Nephron progenitor cell (in vitro differentiated cells): ENCODE measurements at regions not wholly inside any gene's neighbourhood (a gene's known extent, or its start where the extent isn't known, plus 50 kb on each side); places are given as distances from the start of the nearest gene placed in this dataset.

Experiments
- DNase-seq: peaks from one replicate; pipeline ENCODE4 v3.0.0; 2021
- H3K27ac Mint-ChIP-seq: 2 replicates; pipeline ENCODE4 v1.8.0; 2021; ENCODE audit warnings: mild to moderate bottlenecking, moderate library complexity, mixed read lengths
- H3K27me3 Mint-ChIP-seq: 2 replicates; pipeline ENCODE4 v1.8.0; 2021; ENCODE audit warnings: mild to moderate bottlenecking, low read depth, mixed read lengths; ENCODE audit not compliant: poor library complexity
- H3K36me3 Mint-ChIP-seq: 2 replicates; pipeline ENCODE4 v1.8.0; 2021; ENCODE audit warnings: low read depth, mixed read lengths
- H3K4me1 Mint-ChIP-seq: 2 replicates; pipeline ENCODE4 v1.8.0; 2021; ENCODE audit warnings: mixed read lengths
- H3K4me3 Mint-ChIP-seq: 2 replicates; pipeline ENCODE4 v1.8.0; 2021; ENCODE audit warnings: mild to moderate bottlenecking, moderate library complexity, mixed read lengths
- H3K9me3 Mint-ChIP-seq: 2 replicates; pipeline ENCODE4 v1.8.0; 2021; ENCODE audit warnings: mild to moderate bottlenecking, moderate library complexity, mixed read lengths
- TF ChIP-seq, protein P1 (sequence below): fragments of 200-600 bp; sonication (generic); IDR thresholded peaks from 2 replicates; pipeline ENCODE4 v1.5.0; 2021; ENCODE audit warnings: antibody characterized with exemption

DNA sequence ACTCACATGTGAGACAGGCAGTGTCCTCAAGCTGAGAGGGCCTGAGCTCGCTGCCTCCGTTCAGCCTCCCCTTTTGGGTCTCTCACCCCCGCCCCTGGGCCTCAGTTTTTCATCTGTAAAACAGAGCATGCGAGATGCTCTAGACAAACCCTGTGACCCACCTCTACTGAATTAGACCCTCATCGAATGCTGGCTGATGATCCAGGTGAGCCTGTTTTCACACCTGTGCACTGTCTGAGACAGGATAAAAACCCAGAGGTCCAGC is 102.1 kb downstream of the PDGFA start:
- no peak overlapping the region for H3K4me3 Mint-ChIP-seq
- peaks cover 20% of the 10 kb centered on the region for H3K9me3 Mint-ChIP-seq
- H3K27me3 Mint-ChIP-seq, result peaks cover 7% of the 10 kb centered on the region
- DNase-seq, result no peak
- TF ChIP-seq, protein P1, sequence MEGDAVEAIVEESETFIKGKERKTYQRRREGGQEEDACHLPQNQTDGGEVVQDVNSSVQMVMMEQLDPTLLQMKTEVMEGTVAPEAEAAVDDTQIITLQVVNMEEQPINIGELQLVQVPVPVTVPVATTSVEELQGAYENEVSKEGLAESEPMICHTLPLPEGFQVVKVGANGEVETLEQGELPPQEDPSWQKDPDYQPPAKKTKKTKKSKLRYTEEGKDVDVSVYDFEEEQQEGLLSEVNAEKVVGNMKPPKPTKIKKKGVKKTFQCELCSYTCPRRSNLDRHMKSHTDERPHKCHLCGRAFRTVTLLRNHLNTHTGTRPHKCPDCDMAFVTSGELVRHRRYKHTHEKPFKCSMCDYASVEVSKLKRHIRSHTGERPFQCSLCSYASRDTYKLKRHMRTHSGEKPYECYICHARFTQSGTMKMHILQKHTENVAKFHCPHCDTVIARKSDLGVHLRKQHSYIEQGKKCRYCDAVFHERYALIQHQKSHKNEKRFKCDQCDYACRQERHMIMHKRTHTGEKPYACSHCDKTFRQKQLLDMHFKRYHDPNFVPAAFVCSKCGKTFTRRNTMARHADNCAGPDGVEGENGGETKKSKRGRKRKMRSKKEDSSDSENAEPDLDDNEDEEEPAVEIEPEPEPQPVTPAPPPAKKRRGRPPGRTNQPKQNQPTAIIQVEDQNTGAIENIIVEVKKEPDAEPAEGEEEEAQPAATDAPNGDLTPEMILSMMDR, result no peak
- peaks cover 8% of the 10 kb centered on the region for H3K4me1 Mint-ChIP-seq
- peaks cover 7% of the 10 kb centered on the region for H3K36me3 Mint-ChIP-seq
- H3K27ac Mint-ChIP-seq, result no peak overlapping the region

DNA sequence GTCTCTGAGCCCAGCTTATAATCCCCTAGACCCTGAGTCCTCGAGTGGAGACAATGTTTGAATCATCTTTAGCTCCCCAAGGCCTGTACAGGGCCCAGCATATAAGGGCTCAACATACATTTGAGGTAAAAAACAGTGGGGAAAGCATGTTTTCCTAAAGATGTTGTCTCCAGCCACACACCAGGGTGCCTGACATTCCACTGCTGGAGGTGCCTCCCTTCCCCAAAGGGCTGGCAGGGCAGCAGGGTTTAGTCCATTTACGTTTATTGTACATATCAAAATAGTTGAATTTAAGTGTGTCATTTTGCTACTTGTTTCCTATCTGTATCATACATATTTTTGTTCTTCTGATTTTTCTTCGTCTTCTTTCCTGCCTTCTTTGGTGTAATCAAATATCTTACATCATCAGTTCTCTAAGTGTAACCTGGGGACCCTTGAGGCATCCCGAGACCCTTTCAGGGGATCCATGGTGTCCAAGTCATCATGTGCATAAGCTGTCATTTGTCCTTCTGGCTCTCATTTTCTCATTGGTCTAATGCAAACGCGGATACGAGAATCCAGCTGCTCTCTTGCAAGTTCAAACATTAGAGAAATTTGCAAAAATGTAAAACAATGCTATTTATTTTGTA is 101.6 kb downstream of the PDGFA start:
- Mint-ChIP-seq H3K27me3 (peaks cover 7% of the 10 kb centered on the region), H3K4me3 (no peak overlapping the region), H3K4me1 (peaks cover 4% of the 10 kb centered on the region), H3K36me3 (peaks cover 7% of the 10 kb centered on the region), H3K9me3 (peaks cover 20% of the 10 kb centered on the region), H3K27ac (no peak overlapping the region)
- TF ChIP-seq, protein P1, result no peak
- no peak for DNase-seq

DNA sequence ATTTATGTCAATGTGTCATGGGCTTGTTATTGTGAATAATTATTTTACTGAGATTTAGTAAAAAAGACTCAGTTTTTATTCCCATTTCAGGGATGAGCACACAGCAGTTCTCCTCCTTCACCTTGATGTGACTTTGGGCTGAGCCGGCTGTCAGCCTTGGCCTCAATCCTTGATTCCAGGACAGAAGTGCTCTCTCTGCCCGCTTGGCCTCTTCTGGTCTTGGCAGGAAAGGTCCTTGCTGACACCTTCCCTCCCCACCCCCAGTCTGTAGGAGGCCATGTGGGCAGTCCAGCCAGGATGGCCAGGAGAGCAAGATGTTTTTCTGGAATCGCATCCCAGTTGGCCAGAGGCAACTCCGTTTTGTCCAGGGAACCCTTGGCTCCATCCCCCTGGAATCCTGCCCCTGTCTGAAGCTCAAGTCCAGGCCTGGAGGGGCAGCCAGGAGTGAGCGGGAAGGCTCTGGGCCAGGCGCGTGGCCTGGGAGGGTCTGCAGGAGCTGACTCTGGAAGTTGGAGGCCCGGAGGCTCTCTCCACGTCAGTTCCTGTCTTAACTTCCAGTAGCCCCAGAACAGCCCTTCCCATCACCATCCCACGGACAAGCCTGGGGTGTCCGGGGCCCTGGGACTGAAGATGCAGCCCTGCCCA is 100.9 kb downstream of the PDGFA start:
- TF ChIP-seq, protein P1, result no peak
- Mint-ChIP-seq H3K36me3 (peaks cover 7% of the 10 kb centered on the region), H3K4me1 (peaks cover 4% of the 10 kb centered on the region), H3K27ac (no peak overlapping the region), H3K27me3 (peaks cover 9% of the 10 kb centered on the region), H3K4me3 (no peak overlapping the region), H3K9me3 (peaks cover 20% of the 10 kb centered on the region)
- DNase-seq, result no peak

DNA sequence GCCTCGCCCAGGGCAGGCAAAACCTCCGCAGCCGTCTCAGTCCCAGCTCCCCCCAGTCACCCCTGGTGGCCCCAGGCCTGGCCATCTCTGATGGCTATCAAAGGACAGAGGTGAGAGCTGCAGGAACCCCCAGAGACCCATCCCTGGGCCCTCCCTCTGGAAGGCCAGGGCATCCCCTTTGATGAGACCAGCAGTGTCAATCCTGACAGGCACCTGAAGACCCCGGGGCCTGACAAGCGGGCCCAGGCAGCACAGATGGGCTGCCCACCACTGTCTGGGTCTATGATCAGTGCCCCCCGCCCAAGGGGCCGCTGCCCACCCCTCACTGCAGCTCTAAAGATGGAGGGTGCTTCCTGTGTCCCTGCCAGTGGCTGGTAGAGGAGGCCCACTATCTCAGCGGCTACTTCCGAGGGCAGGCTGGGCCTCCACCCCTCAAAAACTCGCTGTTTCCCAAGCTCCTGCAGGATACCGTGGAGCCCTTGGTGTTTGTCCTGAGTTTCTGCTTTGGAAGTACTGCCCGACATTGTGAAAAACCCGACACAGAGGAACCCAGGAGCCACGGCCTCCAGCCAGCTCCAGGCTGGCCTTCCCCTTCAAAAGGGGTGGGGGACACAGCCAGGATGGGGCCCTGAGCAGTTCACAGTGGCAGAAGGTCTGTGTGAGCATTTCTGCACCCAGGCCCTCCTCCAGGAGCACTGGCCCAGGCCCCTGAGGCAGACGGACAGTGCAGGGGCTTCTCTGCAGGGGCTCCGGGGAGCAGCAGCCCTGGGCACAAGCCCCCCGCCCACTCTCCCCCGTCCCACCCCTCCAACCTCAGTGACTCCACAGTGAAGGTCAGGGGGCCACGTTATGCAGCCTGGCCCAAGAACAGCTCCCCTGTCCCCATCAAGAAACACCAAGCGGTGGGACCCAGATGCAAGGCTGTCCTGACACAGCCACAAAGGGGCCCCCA is 99.2 kb downstream of the PDGFA start:
- DNase-seq, result no peak

DNA sequence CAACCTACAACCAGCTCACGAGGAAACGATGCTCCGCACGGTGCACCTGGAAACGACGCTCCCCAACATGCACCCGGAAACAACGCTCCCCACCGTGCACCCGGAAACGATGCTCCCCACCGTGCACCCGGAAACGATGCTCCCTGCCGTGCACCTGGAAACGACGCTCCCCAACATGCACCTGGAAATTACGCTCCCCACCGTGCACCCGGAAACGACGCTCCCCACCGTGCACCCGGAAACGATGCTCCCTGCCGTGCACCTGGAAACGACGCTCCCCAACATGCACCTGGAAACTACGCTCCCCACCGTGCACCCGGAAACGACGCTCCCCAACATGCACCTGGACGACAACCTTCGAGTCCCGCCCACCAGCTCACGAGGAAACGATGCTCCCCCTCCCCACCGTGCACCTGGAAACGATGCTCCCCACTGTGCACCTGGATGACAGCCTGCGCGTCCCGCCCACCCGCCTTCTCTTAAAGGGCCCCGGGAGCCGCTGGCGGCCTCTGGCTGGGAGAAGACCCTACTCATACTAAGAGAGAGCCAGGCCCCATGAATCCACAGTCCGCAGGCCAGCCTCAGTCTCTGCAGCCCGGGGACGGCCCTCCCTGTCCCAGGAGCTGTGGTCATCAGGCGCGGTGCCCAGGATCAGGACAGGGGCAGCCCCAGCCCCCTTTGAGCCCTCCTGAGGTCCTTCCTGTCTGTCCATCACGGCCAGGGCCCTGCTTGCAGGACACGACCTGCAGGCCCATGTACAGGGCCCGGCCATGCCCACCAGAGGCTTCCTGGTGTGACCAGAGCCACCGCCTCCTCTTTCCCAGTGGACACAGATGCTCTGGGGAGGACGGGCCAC is 98.3 kb downstream of the PDGFA start:
- Mint-ChIP-seq H3K4me1 (peaks cover 11% of the 10 kb centered on the region), H3K27me3 (peaks cover 14% of the 10 kb centered on the region), H3K9me3 (peaks cover 19% of the 10 kb centered on the region), H3K4me3 (peak overlapping the region; percentile 44), H3K36me3 (peaks cover 7% of the 10 kb centered on the region), H3K27ac (no peak overlapping the region)
- TF ChIP-seq, protein P1, result no peak
- DNase-seq, result no peak

More for the DNA sequence above, 99.2 kb downstream of the PDGFA start:
- H3K4me3 Mint-ChIP-seq, result no peak overlapping the region
- H3K9me3 Mint-ChIP-seq, result peaks cover 20% of the 10 kb centered on the region
- peaks cover 7% of the 10 kb centered on the region for H3K4me1 Mint-ChIP-seq
- H3K36me3 Mint-ChIP-seq, result peaks cover 7% of the 10 kb centered on the region
- no peak overlapping the region for H3K27ac Mint-ChIP-seq
- peaks cover 10% of the 10 kb centered on the region for H3K27me3 Mint-ChIP-seq
- TF ChIP-seq, protein P1, result no peak
